ENCODE measurements at regions not wholly inside any gene's neighbourhood (a gene's known extent, or its start where the extent isn't known, plus 50 kb on each side); places are given as distances from the start of the nearest gene placed in this dataset.
"Not testable (repeated sequence)": the region's sequence is repeated elsewhere in the genome, so short reads cannot be mapped to it uniquely, and the experiment has no call there.

DNA sequence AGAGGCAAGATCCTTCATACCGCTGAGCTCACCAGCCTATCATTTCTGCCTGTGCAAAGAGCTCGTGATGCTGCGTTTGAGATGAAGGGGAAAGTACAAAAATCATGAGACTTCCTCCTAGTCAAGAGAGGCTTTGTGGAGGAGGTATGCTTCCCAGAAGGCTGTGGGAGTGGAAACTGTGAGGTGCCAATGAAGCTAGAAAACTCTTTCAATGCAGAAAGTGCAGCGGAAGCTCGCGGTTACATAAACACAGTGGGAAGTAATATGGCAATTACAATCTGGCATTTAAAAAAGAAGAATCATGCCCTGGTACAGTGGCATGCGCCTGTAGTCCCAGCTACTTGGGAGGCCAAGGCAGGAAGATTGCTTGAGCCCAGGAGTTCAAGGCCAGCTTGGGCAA is 134.8 kb downstream of the EHF start:
- DNase-seq = peak in 17 of 56 donors; percentile 12 to 67 (median 34)

DNA sequence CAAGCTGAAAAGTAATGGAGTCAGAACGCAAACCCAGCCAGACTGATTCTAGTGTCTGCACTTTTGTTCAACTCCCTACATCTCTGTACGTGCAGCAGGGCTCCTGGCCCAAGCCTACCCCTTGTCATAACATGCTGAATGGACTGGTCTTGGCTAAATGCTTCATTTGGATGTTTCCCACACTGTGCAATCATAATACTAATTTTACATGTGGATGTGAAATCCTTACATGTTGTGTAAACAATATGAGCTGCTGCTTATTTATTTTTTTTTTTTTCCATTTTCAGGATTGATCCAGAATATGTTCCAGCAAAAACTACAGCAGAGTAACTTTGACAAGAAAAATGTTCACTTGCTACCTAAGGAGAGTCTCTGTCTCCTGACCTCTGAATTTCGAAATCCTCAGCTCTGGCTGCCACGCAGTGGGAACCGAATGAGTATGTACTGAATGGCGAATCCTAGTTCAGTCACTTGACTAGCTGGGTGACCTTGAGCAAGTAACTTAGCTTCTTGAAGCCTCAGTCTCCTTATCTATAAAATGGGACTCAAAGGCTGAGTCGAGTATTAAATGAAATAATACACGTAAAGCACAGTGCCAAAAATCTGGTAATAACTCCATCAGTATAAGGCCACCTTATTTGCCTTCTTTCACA is 133.4 kb downstream of the EHF start:
- DNase-seq = no peak

DNA sequence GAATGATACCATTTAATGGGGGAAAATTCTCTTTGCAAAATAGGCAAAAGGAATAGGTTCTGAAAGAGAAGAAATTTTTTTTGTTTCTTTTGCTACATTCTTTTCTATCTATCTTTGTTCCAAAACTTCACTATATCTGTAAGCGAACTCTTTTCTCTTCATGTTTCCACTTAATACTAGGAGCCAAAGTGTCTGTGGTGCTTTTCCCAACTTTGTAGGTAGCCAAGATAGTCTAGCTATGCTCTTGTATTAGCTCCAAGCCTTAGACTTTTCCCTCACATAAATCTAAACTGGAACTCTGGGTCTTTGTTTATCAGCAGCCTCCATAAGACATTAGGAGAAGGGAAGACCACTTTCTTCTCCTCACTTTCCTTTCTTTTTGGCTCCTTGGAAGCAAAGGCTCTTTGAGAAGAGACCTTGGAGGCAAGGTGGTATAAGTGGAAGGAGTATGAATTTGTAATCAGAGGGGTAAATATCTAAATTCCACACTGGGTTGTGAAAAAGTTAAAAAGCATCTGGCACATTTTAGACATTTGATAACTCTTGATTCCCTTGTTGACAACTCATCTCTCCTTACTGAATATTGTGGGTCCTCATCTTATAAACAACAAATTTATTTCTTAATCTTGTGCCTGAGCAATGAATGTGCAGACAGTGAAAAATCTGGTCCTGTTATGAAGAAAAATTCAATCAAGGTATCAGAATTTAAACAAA is 130.0 kb downstream of the EHF start:
- DNase-seq = no peak

DNA sequence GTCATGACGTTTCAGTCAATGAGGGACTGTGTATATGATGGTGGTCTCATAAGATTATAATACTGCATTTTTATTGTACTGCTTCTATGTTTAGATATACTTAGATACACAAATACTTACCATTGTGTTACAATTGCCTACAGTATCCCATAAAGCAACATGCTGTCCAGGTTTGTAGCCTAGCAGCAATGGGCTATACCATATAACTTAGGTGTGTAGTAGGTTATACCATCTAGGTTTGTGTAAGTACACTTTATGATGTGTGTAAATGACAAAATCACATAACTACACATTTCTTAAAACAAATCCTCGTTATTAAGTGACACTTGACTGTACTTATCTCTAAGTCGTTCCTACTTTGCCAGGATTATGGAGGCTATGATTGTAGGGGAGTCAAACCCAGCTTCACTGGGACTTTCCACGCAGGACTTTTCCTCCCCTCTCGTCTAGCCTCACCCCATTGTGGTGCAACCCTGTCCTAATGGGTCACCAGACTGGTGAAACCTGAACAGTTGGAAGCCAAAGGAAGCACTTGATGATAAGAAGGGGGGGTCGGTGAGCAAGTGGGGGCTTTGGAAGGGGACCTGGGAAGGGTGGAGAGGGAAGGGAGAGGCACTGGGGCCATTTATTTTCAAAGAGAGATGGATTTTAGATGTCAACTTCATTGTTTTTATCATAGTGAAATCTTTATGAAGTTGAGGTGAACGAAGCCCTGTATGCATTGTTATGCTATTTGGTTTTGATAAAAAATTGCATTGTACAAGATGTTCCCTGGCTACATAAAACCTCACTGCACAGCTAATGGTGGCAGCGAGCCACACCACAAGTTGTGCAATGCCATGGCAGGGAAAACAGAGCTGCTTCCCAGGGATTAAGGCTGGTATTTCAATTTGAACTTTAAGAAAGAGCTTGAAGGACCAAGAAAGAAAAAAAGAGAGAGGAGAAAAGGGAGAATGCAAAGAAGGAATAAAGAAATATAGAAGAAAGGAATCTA is 129.1 kb downstream of the EHF start:
- DNase-seq = peak in 5 of 56 donors; percentile 6 to 36 (median 21)

DNA sequence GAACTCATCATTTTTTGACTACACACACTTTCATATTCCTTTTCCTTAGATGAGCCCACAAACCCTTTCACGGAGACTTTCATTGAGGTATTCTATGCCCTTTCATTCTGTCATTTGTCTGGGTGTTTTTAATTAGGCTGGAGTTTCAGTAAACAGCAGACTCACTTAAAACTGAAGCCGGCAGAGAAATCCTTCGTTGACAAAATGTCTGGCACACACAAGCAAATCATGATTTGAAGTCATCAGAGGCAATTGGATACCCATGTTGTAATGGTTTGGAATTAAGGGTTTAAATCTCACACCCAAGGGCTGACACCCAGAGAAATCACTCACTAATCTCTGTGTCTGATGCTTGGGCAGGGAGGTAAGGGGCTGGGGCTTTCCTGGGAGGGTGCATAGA is 127.1 kb downstream of the EHF start:
- no peak for DNase-seq

DNA sequence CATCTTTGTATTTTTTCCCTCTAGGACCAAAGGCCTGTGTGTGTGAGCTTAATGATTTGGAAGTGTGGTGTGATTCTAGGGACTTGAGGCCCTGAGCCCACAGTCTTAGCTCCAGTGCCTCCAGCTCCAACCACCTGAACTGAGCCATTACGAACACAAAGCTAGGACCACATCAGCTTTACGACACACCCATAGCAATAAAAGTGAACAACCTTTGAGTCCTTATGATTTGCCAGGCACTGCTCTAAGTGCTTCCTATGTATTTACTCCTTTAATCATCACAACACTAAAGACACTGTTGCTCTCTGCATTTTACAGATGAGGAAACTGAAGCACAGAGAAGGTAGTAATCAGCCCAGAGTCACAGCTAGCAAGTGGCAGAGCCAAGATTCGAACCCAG is 126.4 kb downstream of the EHF start:
- no peak for DNase-seq

DNA sequence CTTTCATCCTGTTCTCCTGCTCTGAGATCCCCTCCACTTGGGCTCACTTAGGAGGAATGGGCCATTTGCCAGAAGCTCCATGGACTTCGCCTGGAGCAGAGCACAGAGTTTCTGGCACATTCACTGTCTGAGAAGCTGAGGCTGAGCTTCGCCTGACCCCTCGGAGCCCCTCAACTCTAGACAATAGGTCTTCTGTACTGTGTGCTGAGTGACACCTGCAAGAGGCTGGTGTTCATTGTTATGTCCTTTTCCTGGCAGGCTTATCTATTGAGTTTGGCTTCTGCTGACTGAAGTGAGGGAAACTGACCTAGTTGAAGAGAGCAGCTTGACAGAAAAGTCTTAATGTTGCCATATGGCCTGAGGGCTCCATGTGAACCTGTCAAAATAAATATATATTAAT is 124.3 kb downstream of the EHF start:
- DNase-seq = peak in 1 of 56 donors; percentile 19

DNA sequence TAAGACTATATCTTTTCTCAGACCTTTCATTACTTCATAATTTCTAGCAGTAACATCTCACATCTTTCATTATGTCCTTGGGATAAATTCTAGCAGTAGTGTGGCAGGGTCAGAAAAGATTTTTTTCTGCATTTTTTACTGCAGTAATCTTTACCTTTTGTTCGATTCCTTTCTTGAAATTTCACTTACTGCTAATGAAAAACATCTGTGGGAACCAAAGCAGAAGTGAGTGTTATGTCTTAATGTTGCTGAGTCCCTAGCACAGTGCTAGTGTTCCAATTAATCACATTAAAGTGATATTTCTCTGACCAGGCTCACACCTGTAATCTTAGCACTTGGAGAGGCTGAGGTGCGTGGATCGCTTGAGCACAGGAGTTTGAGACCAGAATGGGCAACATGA is 123.6 kb downstream of the EHF start:
- no peak for DNase-seq

DNA sequence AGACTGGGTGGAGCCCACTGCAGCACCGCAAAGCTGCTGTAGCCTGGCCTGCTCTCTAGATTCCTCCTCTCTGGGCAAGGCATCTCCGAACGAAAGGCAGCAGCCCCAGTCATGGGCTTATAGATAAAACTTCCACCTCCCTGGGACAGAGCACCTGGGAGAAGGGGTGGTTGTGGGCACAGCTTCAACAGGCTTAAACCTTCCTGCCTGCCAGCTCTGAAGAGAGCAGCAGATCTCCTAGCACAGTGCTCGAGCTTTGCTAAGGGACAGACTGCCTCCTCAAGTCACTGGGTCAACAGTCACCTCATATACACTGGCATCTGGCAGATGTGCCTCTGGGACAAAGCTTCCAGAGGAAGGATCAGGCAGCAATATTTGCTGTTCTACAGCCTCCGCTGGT is 117.3 kb downstream of the EHF start:
- no peak for DNase-seq

DNA sequence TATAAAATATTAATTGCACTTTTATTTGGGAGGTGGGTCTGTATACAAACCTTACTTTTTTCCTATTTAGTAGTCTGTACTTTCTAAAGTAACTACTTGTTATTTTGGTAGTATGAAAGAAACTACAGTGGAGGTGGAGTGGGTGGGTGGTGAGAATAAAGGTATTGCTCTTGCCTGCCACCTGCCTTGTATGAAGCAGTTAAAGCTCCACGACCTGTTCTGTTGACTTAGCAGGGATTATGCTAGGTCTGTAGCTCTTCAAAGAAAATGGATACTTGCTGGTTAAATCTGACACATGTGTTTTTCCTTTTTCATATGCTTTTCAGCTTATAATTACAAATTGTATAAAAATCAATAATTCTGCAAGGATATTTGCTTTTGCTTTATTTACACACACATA is 111.9 kb downstream of the EHF start:
- peak in 5 of 56 donors; percentile 1 to 20 (median 4) for DNase-seq

DNA sequence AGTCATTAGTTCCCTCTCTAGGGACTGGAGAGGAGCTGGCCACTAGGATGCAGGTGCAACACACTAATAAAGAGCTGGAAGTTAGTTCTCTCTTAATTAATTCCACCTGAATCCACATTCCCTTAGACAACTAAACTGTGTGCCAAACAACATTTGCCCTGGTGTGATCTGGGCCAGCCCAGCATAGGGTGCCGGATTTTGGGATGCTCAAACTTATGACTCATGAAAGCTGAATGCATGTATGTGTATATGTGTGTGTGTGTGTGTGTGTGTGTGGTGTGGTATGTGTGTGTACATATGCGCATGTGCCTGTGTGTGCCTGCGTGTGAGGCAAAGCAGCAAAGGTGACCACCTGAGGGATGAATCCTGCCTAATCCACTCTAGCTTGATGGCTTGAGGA is 110.7 kb downstream of the EHF start:
- DNase-seq = no peak

DNA sequence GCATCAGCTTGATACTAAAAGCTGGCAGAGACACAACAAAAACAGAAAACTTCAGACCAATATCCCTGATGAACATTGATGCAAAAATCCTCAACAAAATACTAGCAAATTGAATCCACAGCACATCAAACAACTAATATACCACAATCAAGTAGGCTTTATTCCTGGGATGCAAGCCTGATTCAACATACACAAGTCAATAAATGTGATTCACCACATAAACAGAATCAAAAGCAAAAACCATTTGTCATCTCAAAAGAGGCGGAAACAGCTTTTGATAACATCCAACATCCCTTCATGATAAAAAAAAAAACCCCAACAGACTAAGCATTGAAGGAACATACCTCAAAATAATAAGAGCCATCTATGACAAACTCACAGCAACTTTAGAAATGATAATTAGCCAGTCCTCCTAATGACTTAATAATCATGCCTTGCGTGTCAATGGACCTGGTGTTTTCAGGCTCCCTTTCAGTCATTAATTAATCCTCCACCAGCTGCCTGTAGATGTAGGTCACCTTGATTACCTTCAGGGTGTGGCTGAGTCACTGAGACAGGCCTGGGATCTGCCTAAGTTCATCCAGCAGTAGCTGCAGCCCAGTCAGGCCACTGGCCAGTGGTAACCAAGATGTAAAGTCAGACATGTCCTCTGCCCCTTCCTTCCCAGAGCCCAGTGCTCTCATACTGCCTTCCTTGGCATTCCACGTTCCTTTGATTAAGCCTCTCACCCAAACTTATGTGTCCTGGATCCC is 109.8 kb downstream of the EHF start:
- no peak for DNase-seq

DNA sequence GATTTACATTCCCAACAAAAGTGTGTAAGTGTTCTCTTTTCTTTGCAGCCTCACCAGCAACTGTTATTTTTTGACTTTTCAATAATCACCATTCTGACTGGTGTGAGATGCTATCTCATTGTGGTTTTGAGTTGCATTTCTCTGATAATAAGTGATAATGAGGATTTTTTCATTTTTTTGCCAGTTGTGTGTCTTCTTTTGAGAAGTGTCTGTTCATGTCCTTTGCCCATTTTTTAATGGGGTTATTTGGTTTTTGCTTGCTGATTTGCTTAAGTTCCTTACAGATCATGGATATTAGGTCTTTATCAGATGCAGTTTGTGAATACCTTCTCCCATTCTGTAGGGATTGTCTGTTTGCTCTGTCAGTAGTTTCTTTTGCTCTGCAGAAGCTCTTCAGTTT is 107.7 kb downstream of the EHF start:
- DNase-seq = no peak

DNA sequence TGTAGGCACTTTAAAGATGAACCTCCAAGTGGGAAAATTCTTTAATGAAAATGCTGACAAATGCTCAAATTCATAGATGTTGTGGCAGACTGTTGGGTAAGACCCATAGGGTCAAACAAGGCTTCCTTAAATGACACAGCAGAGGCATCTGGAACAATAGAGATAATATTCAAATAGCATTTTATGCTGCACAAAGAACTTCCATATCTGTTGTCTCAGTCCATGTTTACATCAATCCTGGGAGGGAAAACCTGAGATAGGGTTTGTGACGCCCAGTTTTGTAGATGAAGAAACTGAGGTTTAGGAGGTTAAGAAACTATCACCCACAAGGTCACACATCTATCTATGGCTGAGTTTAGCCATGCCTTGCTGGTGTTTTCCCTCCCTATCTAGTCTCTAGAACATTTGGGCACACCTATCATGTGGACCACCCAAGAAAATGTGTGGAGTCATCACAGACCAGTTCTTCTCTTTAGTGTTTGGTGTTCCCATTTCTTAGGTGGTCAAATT is 106.4 kb downstream of the EHF start:
- no peak for DNase-seq

DNA sequence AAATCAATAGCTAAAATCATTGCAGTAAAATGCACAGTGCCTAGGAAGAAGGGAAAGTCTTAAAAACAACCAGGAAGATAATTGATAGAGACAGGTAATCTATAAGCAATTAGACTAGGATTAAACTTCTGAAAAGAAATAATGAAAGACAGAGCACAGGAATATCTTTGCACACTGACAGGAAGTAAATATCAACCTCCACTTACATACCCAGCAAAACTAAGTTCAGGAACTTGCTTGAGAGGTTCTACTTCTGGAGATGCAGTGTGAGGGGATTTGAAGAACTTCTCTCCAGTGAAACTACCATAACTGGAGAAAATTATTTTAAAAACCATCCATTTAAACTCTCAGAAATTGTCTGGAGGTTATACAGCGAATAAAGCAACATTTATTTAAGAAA is 104.1 kb downstream of the EHF start:
- no peak for DNase-seq

DNA sequence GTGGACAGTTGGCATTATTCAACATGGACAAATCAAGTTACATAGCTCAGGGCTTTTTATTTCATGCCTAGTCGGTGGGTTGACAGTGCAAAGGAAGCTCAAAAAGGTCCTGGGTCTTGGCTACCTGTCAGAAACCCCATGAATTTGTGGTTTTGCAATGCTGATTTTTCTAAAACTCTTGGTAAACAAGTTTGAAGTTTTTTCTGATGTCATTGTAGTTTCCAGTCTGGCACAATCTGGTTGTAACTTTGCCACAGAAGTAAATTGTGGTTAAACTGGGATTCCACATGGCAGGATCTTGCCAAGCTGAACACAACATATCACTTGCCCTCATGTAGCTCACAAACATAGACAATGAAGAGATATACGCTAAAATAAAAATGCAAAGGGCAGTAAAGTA is 100.8 kb downstream of the EHF start:
- no peak for DNase-seq

DNA sequence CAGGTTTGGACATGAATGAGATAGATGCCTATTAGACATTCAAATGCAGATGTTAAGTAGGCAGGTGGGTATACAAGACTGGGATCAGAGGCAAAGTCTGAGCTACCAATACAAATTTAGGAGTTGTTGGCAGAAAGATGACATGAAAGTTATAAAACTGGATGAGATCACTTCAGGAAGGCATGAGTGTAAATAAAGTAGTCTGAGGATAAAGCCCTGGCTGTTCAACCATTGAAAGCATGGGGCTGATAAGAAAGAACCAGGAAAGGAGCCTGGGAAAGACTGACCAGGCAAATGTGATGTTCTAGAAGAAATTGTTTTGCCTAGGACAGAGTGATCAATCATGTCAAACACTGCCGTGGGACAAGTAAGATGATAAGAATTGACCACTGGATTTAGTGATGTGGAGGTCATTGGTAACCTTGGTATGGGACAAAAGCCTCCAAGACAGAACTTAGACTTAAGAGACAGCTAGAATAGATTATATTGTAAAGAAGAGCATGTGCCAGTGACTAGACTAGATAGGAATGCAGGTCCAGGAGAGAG is 98.5 kb downstream of the EHF start:
- DNase-seq = no peak

DNA sequence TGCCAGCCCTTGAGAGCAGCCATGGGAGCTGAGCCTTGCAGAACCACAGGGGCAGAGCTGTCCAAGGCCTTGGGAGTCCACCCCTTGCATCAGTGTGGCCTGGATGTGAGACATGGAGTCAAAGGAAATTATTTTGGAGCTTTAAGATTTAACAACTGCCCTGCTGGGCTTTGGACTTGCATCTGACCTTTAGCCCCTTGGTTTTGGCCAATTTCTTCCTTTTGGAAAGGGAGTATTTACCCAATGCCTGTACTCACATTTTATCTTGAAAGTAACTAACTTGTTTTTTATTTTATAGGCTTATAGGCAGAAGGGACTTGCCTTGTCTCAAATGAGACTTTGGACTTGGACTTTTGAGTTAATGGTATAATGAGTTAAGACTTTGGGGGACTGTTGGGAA is 92.7 kb downstream of the EHF start:
- DNase-seq = not testable (repeated sequence)

All from nucleus accumbens (tissue), 56 donors.